ENCODE measurements at regions not wholly inside any gene's neighbourhood (a gene's known extent, or its start where the extent isn't known, plus 50 kb on each side); places are given as distances from the start of the nearest gene placed in this dataset.
A peak's percentile ranks its signal among the peaks of the same experiment; 100 is the strongest.

GRCh38 chr3:193940526-193940925 lies 195.4 kb upstream of the HES1 start:
- TF ChIP-seq CTCF (conservative IDR thresholded peaks at IDR 0.05): no peak
- no peak overlapping the region for H3K27ac ChIP-seq

GRCh38 chr3:193941486-193941885 lies 194.5 kb upstream of the HES1 start:
- H3K27ac ChIP-seq: no peak overlapping the region
- TF ChIP-seq CTCF (conservative IDR thresholded peaks at IDR 0.05): no peak

GRCh38 chr3:193942516-193943055 lies 193.4 kb upstream of the HES1 start:
- TF ChIP-seq CTCF (conservative IDR thresholded peaks at IDR 0.05): no peak
- H3K27ac ChIP-seq: peak overlapping the region; percentile 58; the same call in 1 of the 2 replicates

- TF ChIP-seq CTCF (conservative IDR thresholded peaks at IDR 0.05): no peak
- peak overlapping the region; percentile 58 for H3K27ac ChIP-seq
Measured at GRCh38 chr3:193943200-193943599, 192.7 kb upstream of the HES1 start.

- TF ChIP-seq CTCF (conservative IDR thresholded peaks at IDR 0.05): no peak
Measured at GRCh38 chr3:193943851-193944517, 192.0 kb upstream of the HES1 start.

GRCh38 chr3:193944518-193944884 lies 191.4 kb upstream of the HES1 start:
- H3K27ac ChIP-seq: peak overlapping the region; percentile 58
- no peak for TF ChIP-seq CTCF (conservative IDR thresholded peaks at IDR 0.05)

More at GRCh38 chr3:193943851-193944517, 192.0 kb upstream of the HES1 start:
- peak overlapping the region; percentile 58 for H3K27ac ChIP-seq

GRCh38 chr3:193945143-193945542 lies 190.8 kb upstream of the HES1 start:
- H3K27ac ChIP-seq: no peak overlapping the region

More at GRCh38 chr3:193945143-193945542, 190.8 kb upstream of the HES1 start:
- no peak for TF ChIP-seq CTCF (conservative IDR thresholded peaks at IDR 0.05)

All from VCaP (cell line).